Neural crest cell (in vitro differentiated cells): ENCODE measurements at regions not wholly inside any gene's neighbourhood (a gene's known extent, or its start where the extent isn't known, plus 50 kb on each side); places are given as distances from the start of the nearest gene placed in this dataset.
A peak's percentile ranks its signal among the peaks of the same experiment; 100 is the strongest.

ENCODE experiments used
- DNase-seq: peaks from one replicate; pipeline ENCODE4 v3.0.0; 2021; ENCODE audit warnings: low read depth, mixed read lengths, low spot score
- H3K27ac Mint-ChIP-seq: one replicate; pipeline ENCODE4 v1.8.0; 2021; ENCODE audit warnings: mild to moderate bottlenecking, mixed read lengths; ENCODE audit not compliant: unreplicated experiment
- H3K27me3 Mint-ChIP-seq: 2 replicates; pipeline ENCODE4 v1.8.0; 2021; ENCODE audit warnings: low read depth, mild to moderate bottlenecking, mixed read lengths
- H3K36me3 Mint-ChIP-seq: 2 replicates; pipeline ENCODE4 v1.8.0; 2021; ENCODE audit warnings: low read depth, mild to moderate bottlenecking, mixed read lengths
- H3K4me1 Mint-ChIP-seq: 2 replicates; pipeline ENCODE4 v1.8.0; 2021; ENCODE audit warnings: mixed read lengths
- H3K4me3 Mint-ChIP-seq: one replicate; pipeline ENCODE4 v1.8.0; 2021; ENCODE audit warnings: mild to moderate bottlenecking, mixed read lengths
- H3K9me3 Mint-ChIP-seq: 2 replicates; pipeline ENCODE4 v1.8.0; 2021; ENCODE audit warnings: mixed read lengths
- TF ChIP-seq, protein P1 (sequence below): fragments of 200-600 bp; sonication (generic); conservative IDR thresholded peaks from 2 replicates; pipeline ENCODE4 v1.5.0; 2021; ENCODE audit warnings: antibody characterized with exemption, mild to moderate bottlenecking

DNA sequence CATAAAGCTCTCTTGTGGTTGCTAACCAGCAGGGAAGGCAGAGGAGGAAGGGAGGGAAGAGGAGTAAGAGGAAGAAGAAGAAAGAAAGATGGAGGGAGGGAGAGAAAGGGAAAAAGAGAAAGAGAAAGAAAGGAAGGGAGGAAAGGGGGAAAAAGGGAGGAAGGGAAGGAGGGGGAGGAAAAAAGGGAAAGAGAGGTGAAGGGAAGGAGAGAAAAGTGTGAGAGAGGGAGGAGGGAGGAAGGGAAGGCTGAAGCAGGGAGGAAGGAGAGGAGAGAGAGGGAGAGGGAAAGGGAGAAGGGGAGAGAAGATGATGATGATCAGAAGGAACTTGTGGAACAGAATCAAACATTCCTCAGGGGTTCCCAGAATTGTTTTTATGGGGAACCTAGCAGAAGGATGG is 57.5 kb upstream of the TOX2 start:
- no peaks in the 10 kb centered on the region for H3K36me3 Mint-ChIP-seq
- TF ChIP-seq, protein P1, sequence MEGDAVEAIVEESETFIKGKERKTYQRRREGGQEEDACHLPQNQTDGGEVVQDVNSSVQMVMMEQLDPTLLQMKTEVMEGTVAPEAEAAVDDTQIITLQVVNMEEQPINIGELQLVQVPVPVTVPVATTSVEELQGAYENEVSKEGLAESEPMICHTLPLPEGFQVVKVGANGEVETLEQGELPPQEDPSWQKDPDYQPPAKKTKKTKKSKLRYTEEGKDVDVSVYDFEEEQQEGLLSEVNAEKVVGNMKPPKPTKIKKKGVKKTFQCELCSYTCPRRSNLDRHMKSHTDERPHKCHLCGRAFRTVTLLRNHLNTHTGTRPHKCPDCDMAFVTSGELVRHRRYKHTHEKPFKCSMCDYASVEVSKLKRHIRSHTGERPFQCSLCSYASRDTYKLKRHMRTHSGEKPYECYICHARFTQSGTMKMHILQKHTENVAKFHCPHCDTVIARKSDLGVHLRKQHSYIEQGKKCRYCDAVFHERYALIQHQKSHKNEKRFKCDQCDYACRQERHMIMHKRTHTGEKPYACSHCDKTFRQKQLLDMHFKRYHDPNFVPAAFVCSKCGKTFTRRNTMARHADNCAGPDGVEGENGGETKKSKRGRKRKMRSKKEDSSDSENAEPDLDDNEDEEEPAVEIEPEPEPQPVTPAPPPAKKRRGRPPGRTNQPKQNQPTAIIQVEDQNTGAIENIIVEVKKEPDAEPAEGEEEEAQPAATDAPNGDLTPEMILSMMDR, result no peak
- DNase-seq, result no peak
- H3K27me3 Mint-ChIP-seq, result peaks cover 7% of the 10 kb centered on the region
- no peak overlapping the region for H3K4me3 Mint-ChIP-seq
- no peaks in the 10 kb centered on the region for H3K9me3 Mint-ChIP-seq
- no peaks in the 10 kb centered on the region for H3K4me1 Mint-ChIP-seq
- H3K27ac Mint-ChIP-seq, result no peak overlapping the region

GRCh38 chr20:43855803-43856202 is 58.8 kb upstream of the TOX2 start:
- H3K27ac Mint-ChIP-seq, result no peak overlapping the region
- H3K4me1 Mint-ChIP-seq, result no peaks in the 10 kb centered on the region
- no peaks in the 10 kb centered on the region for H3K9me3 Mint-ChIP-seq
- TF ChIP-seq, protein P1, result no peak
- no peaks in the 10 kb centered on the region for H3K36me3 Mint-ChIP-seq
- peaks cover 7% of the 10 kb centered on the region for H3K27me3 Mint-ChIP-seq
- H3K4me3 Mint-ChIP-seq, result no peak overlapping the region
- DNase-seq, result no peak

DNA sequence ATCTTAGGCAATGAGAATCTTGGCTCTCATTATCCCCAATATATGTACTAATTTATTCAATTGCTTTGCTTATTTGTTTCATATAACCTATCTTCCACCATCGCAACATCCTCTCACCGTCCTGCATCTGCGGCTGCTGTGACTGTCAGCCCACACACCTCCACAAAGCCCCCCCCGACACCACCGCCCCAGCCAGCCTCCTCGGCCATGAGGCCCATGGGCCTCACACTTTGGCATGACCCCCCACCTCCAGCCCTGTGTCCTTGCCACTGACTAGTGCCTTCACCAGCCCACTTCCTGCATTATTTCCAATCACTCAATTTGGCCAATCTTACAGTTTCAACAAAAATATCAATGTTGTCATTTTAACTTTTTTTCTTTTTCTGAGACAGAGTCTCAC is 60.7 kb upstream of the TOX2 start:
- no peaks in the 10 kb centered on the region for H3K4me1 Mint-ChIP-seq
- no peak overlapping the region for H3K4me3 Mint-ChIP-seq
- no peaks in the 10 kb centered on the region for H3K36me3 Mint-ChIP-seq
- peaks cover 7% of the 10 kb centered on the region for H3K27me3 Mint-ChIP-seq
- H3K27ac Mint-ChIP-seq, result no peak overlapping the region
- TF ChIP-seq, protein P1, result no peak
- no peaks in the 10 kb centered on the region for H3K9me3 Mint-ChIP-seq
- DNase-seq, result no peak

GRCh38 chr20:43853174-43853803 is 61.4 kb upstream of the TOX2 start:
- no peak overlapping the region for H3K27ac Mint-ChIP-seq
- no peak for DNase-seq
- no peaks in the 10 kb centered on the region for H3K4me1 Mint-ChIP-seq
- no peaks in the 10 kb centered on the region for H3K36me3 Mint-ChIP-seq
- peaks cover 7% of the 10 kb centered on the region for H3K27me3 Mint-ChIP-seq
- TF ChIP-seq, protein P1, result no peak
- no peaks in the 10 kb centered on the region for H3K9me3 Mint-ChIP-seq
- no peak overlapping the region for H3K4me3 Mint-ChIP-seq

DNA sequence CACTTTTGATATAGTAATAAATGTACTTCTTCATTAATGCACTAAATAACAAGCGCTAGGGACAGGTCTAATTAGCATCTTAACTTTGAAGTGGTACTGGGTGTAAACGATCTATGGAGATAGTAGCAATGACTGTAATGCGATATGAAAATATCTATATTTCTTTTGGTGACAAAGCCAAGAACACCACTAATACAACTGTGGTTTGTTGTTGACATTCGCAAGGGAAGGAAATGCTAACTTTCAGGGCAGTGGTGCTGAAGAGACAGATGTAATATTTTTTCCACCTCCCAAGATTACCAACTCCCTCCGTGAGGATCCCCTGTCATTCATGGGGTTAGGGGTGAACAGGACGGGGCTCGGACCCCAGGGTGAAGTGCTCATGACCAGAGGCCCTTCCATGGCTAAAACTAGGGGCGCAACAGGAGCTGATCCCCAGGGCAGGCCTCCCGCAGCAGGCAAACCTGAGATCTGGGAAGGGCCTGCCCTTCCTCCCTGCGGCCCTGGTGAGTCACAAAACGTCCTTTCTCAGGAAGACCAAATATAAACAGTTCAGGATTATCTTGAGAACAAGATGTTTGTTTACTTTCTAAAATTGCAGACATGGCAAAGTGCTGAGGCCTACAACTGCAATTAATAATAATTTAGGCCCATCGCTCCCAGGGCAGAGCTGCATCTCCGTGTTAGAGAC is 65.0 kb upstream of the TOX2 start:
- H3K27me3 Mint-ChIP-seq, result no peaks in the 10 kb centered on the region

More for the DNA sequence above, 65.0 kb upstream of the TOX2 start:
- H3K4me1 Mint-ChIP-seq, result no peaks in the 10 kb centered on the region
- H3K9me3 Mint-ChIP-seq, result no peaks in the 10 kb centered on the region
- TF ChIP-seq, protein P1, result no peak
- DNase-seq, result no peak
- H3K27ac Mint-ChIP-seq, result peak overlapping the region; percentile 16
- H3K4me3 Mint-ChIP-seq, result no peak overlapping the region
- no peaks in the 10 kb centered on the region for H3K36me3 Mint-ChIP-seq
